Anterior cingulate cortex (tissue), 58 donors: ENCODE measurements at regions not wholly inside any gene's neighbourhood (a gene's known extent, or its start where the extent isn't known, plus 50 kb on each side); places are given as distances from the start of the nearest gene placed in this dataset.

Source experiments
- DNase-seq, 58 donors: peaks; one replicate each; lab custom pipeline; 2025; lab: John Stamatoyannopoulos, UW

DNA sequence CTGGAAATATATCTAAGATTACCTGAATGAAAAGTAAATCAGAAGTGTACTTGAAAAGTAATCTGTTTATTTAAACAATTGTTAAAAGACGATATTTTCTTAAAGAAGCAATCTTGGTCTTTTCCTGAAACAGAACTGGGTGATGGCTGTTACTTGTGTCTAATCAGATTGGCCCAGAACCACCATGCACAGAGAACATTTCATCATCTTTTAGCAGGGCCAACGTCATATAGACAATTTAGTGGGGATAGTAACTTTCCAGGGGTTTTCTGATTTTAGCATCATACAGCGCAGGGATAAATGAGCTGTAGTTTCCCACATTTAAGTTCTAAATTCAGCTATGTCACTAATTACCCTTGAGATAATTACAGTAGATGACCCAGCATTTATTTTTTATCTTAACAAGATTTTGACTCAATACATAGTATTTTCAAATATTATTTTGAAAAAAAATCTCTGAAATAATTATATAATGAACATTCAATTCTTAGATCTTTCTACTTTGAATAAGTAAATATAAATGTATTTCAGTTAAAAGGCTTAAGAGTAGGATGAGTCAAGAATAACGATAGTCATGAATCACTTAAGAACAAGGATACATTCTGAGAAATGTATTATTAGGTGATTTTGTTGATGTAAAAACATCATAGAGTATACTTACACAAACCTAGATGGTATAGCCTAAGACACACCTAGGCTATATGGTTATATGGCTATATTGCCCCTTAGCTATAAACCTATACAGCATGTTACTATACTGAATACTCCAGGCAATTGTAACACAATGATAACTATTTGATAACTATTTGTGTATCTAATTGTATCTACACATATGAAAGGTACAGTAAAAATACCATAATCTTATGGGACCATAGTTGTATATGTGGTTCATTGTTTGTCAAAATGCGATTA lies 103.8 kb upstream of the MME start:
- DNase-seq, result no peak

DNA sequence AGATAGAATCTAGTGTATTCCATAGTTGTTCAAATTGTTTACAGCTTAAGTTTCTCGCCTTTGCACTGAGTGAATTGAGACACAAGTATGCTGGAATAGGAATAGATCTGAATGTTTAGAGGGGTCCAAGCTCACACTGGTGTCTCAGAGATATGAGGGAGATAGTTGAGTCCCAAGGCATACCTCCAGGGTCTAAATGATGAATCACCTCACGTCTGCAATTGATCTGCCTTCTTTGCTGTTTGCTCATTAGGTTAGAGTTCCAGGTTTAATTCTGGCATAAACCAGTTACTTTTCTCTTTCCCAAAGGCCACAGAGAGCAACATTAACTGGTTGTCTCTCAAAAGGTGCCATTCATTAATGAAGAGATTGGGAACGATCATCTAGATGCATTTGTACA lies 106.3 kb upstream of the MME start:
- DNase-seq, result no peak

DNA sequence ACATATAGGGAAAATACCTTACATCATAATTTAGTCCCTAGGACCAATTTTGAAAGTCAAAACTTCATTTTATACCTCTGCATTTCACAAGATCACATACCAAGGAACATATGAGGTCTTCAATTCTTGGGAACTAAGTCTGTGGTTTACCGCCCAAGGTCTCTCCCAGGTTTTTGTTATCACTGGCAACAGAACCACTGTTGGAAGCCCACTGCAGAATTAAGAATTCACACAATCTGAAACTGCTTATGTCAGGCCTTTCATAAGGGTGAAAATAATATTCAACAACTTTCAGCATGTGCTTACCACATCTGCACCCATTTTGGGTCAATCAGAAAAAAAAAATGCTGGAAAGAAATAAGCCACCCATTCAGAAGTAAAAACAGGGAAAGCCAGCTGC lies 107.2 kb upstream of the MME start:
- no peak for DNase-seq

DNA sequence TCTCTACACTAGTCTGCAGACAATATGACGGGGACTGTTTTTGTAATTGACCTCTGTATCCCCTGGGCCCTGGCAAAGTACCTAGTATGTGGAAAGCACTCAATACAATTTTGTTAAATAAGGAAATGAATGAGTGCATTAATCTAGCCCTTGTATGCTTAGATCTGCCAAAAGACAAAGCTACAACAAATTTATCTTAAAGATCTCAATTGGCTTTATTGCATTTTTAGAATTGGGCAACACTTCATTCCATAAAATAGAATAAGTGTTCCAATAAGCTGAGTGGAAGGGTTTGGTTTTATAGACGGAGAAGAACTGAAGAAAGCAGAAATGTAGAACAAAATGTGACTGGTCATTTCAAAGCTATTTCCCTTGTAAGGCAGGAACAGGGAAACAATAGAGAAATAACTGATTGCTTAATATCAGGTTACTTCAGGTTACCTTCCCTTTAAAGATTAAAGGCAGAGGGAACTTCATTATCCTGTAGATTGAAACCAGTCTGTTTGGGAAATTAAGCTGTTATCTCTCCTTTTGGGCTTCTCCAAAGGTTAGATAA lies 108.3 kb upstream of the MME start:
- DNase-seq, result no peak

DNA sequence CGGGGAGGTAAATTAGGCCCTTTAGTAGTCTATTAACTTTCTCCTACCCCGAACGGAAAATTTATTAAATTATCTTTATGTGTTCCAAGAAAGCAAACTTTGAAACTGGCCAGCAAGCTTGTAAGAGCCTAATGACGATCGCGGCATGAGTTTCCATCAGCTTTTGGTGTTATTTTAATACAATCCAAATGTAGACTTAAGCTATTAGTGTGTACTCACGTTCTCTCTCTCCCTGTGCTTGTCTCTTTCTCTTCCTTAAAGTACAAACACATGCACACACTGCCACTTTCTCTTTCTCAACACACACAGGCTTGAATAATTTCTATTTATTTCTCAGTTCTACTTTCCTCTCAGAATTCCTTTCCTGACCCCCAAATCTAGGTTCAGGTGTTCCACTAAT lies 108.8 kb upstream of the MME start:
- no peak for DNase-seq

DNA sequence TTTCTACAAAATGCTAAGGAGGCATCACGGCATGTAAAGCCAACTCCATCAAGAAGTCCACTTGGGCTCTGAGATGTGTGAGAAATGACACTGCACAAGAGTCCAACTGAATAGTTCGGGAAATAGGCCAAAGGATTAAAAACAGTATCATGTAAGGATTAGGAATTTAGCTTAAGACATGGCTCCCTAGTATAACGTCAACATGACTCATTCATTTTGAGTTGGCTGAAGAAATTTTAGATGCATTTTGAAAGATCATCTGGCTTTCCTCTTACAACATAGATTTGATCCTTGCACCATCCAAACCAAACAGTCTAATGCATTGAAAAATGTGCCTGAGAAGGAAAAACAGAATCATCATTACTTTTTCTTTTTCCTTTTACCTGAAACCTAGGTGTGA lies 109.3 kb upstream of the MME start:
- DNase-seq, result no peak

DNA sequence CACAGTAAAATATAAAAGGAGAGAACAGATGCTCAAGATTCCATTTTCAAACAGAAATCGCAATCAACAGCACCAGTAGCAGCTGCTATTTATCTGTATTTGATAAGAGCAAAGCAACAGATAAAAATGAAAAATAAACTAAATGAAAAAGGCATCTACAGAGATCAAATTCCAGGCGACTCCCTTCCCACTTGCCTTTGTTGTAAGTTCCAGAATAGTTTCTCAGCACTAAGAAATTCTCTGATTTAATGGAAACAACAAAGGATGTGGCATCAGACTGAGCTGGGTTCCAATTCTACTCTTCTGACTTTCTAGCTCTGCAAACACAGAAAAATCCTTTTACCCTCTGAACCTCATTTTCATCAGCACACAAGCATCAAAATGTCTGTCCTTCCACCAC lies 110.8 kb upstream of the MME start:
- no peak for DNase-seq

DNA sequence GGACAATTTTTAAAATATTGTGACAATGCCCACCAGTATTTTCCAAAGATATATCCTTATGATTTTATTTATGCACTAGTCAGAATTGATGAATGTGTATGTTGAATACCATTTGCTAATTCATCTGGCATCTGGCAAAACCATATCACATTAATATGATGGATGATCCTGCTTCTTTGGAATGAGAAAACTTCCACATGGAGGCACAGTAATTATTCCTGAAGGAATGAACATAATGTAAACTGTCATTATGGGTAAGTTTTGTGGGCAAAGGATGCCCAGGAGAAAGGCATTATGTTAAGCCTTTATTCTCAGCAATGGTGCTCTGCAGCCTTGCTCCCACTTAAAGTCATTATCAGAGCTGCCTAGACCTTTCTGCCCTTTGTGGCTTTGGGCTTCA lies 113.0 kb upstream of the MME start:
- DNase-seq, result no peak

DNA sequence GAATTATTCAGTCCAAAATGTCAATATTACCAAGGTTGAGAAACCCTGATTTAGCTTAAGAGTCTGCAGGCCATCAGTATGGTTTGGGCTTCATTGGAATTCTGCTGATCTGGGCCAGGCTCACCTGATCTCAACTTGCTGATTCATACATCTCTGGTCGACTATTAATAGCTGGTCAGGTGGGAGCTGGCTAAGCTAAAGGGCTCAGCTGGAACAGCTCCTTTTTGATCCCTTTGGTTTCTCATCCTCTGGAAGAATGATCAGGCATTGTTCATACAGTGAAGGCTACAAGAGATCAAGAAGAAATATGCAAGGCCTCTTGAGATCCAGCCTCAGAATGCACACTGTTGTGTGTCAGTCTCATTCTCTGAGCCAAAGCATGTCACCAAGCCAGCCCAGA lies 123.3 kb upstream of the MME start:
- DNase-seq, result no peak

DNA sequence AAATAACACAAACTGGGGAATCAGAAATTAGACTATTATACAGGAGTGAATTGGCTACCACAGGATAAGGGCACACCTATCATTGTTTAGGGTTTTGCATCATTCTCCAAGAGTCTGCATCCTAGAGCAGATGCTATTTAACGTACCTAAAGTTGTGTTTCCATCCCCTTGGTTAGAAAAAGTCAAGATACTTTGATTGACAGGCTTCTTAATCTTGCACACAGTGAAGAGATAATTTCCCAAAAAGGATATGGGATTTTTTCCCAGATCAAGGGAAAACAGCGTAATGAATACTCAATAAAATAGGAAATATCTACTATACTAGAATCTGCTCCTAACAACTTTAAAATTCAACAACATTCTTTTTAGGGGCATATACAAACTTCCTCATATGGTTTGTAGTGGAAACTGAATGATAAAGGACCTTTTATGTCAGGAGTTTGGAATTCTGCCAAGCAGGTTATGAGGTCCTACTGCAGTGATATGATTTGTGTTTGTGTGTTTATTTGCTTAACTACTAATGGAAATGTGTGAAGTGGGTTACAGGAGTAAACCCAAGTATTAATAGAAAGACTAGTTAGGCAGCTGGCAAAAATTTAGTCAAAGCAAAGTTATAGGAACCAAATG lies 124.1 kb upstream of the MME start:
- DNase-seq, result no peak

DNA sequence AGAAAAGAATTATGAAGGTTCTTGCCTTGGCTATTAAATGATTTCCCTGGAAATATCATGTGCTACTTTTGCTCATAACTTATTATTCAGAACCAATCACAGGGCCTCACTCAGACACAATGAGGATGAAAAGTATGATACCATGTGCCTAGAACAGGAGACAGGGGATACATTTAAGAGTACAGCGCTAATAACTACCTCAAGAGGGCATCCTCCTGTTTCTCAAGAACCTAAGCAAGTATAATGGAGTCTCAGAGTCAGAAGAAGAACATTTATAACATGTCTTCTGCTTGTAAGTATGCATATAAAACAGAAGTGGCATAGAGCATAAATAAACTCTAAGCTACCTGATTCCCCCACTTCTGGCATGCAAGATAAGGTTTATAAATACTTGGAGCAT lies 125.4 kb upstream of the MME start:
- no peak for DNase-seq

DNA sequence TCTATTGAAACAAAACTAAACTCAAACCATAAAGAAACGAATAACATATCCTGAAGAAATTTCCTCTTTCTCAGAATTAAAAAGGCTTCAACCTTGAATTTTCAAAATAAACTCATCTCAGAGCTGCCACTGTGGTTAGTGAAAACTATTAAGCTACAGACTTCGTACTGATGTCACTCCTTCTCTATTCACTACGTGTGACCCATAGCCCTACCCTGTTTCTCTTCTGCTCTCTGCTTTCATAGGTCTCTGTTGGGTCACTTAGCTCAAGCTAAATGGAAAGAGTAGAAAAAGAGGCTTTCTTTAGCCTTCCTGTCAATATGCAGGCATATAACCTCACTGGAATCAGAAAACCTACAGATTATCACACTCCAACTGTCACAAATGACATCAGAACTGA lies 126.6 kb upstream of the MME start:
- no peak for DNase-seq

DNA sequence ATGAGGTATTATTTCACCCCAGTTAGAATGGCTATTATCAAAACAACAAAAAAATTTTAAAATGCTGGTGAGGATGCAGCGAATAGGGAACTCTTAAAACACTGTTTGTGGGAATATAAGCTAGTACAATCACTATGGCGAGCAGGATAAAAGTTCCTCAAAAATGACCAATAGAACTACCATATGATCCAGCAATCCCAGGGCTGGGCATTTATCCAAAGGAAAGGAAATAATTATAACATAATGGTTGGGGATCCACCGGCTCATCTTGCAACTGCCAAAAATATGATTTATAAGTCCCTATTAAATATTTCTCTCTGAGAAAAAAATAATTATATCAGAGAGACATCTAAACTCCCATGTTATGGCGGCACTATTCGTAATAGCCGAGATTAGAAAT lies 127.6 kb upstream of the MME start:
- DNase-seq, result no peak

DNA sequence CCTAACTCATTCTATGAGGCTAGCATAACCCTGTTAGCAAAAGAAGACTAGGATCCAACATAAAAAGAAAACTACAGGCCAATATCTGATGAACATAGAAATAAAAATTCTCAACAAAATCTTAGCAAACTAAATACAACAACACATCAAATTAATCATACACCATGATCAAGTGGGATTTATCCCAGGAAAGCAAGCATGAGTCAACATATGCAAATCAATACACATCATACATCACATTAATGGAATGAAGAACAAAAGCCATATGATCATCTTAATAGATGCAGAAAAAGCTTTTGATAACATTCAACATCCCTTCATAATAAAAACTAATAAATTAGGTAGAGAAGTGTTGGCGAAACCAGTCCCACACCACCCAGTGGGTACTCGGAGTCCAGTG lies 136.1 kb upstream of the MME start:
- DNase-seq, result no peak

DNA sequence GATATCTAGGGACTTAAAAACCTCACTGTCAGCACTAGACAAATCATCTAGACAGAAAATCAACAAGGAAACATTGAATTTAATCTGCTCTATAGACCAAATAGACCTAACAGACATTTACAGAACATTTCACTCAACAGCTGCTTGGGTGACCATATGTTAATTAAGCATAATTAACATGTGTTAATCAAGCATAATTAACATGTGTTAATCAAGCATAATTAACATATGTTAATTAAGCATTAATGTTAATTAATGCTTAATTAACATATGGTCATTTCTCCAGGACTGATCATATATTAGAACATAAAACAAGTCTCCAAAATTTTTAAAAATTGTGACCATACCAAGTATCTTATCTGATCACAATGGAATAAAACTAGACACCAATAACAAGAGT lies 137.3 kb upstream of the MME start:
- no peak for DNase-seq

DNA sequence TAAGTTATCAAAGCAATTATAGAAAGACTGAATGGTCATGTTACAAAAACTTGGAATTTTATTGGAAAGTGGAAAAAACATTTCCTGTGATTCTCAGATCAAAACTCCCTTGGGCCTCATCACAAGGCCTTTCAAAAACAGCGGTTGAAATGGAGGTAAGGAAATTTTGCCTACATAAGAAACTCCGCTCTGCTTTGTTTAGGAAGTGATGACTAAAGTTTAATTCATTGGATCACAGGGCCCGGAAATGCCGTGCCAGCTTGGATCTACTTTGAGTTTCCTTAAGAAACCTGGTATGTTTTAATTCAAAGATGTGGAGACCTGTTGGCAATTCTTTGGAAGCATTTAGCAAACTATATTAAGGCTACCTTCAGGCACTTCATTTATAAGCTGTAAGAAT lies 143.9 kb upstream of the MME start:
- DNase-seq, result no peak

DNA sequence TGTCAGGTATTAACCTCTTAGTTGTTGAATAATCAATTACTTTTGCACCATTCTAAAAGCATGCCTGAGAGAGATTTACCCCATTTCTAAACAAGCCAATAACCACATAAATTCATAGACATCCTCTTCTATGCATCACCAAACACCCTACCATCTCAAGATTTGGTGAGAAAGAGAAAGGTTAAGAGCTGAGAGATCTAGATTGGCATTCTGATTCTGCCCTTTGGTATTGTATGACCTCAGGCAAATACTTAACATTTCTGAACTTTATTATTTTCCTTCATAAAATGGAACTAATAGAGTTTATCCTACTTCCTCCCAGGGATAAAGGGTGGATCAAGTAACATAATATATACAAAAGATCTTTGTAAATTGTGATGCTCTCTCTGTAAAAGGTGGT lies 146.5 kb upstream of the MME start:
- no peak for DNase-seq

DNA sequence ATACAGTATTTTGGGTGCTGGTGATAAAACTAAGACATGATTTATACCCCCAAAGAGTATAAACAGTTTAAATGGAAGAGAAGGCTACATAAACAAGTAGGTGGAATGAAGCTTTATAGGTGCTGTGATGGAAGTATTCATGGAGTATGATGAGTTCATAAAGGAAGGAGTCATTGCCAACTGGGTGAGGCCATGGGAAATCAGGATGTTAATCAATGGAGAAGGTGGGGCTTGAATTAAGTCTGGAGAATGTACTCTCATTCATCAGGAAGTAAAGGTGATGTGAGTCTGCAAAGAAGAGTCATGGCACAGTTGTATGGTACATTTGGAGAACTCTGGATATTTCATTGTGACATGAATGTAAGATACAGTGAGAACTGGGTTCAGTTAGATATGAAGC lies 147.5 kb upstream of the MME start:
- DNase-seq, result no peak

DNA sequence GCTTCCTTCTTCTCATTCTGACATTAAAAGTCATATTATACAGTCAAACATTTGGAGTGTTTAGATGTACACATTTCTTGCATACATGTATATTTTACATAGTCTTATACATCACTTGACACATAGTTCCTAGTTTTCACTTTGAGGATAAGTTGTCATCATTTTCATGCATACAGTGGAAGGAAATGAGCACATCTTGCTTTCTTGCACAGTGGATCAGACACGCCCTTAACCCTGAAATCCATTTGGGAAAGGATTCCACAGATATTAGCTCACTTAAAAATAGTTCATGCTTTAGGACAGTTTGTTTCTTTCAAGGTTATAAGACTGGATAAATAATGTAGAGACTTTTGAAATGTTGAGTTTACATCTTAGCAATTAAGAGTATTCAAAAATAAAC lies 148.6 kb upstream of the MME start:
- DNase-seq, result no peak

DNA sequence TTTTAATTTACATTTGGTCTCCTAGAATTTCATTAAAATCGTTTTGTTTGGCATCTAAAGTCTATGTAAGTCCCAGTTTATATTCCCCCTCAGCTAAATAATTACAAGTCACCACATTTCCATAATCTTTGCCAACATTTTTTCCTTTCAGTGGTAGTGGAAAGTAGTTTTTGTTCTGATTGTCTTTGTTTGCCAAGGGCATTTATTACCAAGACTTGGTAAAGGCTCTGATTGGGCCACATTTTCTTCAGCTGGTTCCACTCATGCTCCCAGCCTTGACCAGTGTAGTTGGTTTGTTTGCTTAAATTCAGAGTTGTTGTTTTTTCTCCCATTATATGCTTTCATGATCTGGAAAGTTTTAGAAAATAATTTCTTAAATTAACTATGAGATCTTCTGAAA lies 153.4 kb upstream of the MME start:
- DNase-seq, result no peak

DNA sequence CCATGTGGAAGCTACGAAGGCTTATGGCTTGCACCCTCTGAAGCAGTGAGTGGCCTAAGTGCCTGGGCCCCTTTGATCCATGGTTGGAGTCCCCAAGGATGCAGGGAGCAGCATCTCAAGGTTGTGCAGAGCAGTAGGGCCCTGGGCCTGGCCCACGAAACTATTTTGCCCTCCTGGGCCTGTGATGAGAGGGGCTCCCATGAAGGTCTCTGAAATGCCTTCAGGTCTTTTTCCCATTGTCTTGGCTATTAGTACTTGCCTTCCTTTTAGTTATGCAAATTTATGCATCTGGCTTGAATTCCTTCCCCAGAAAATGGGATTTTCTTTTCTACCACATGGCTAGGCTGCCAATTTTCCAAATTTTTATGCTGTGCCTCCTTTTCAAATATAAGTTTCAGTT lies 158.8 kb upstream of the MME start:
- DNase-seq, result no peak

DNA sequence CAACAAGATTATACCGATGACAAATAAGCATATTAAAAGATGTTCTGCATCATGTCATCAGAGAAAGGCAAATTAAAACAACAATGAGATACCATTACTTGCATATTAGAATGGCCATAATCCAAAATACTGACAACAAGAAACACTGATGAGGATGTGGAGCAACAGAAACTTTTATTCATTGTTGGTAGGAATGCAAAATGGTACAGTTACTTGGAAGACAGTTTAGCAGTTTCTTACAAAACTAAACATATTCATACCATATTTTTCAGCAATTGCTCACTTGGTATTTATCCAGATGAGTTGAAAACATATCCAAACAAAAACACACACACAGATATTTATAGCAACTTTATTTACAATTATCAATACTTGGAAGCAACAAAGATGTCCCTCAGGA lies 160.9 kb upstream of the MME start:
- no peak for DNase-seq
